GM21737 (cell line): ENCODE measurements at regions not wholly inside any gene's neighbourhood (a gene's known extent, or its start where the extent isn't known, plus 50 kb on each side); places are given as distances from the start of the nearest gene placed in this dataset.
A peak's percentile ranks its signal among the peaks of the same experiment; 100 is the strongest.
"Not testable (repeated sequence)": the region's sequence is repeated elsewhere in the genome, so short reads cannot be mapped to it uniquely, and the experiment has no call there.

Source experiments
- ATAC-seq: cut with Tn5 transposase; IDR thresholded peaks from one replicate; pipeline ENCODE4 v1.9.1; 2021; ENCODE audit warnings: mild to moderate bottlenecking, moderate library complexity; ENCODE audit not compliant: unreplicated experiment

- no peak for ATAC-seq
Measured at GRCh38 chr2:34280606-34281005, 681.5 kb upstream of the FAM98A start.

- peak; percentile 91 for ATAC-seq
Measured at GRCh38 chr2:34266908-34267697, 668.0 kb upstream of the FAM98A start.

GRCh38 chr2:34261701-34262100, 662.6 kb upstream of the FAM98A start:
- ATAC-seq = no peak

- ATAC-seq = no peak
Measured at GRCh38 chr2:34254272-34254878, 655.3 kb upstream of the FAM98A start.

- no peak for ATAC-seq
Measured at GRCh38 chr2:34252111-34252510, 653.0 kb upstream of the FAM98A start.

- no peak for ATAC-seq
Measured at GRCh38 chr2:34251578-34251977, 652.5 kb upstream of the FAM98A start.

- no peak for ATAC-seq
Measured at GRCh38 chr2:34244195-34244594, 645.1 kb upstream of the FAM98A start.

GRCh38 chr2:34242763-34243123, 643.6 kb upstream of the FAM98A start:
- no peak for ATAC-seq

- no peak for ATAC-seq
Measured at GRCh38 chr2:34241905-34242762, 643.0 kb upstream of the FAM98A start.

GRCh38 chr2:34239511-34239910, 640.4 kb upstream of the FAM98A start:
- ATAC-seq = no peak

- no peak for ATAC-seq
Measured at GRCh38 chr2:34234823-34235222, 635.7 kb upstream of the FAM98A start.

- no peak for ATAC-seq
Measured at GRCh38 chr2:34229998-34230397, 630.9 kb upstream of the FAM98A start.

- ATAC-seq = no peak
Measured at GRCh38 chr2:34215174-34215573, 616.1 kb upstream of the FAM98A start.

GRCh38 chr2:34210382-34210781, 611.3 kb upstream of the FAM98A start:
- not testable (repeated sequence) for ATAC-seq

GRCh38 chr2:34204560-34204959, 605.5 kb upstream of the FAM98A start:
- no peak for ATAC-seq

- ATAC-seq = no peak
Measured at GRCh38 chr2:34201099-34201498, 602.0 kb upstream of the FAM98A start.

- no peak for ATAC-seq
Measured at GRCh38 chr2:34199971-34200370, 600.9 kb upstream of the FAM98A start.

- no peak for ATAC-seq
Measured at GRCh38 chr2:34193164-34193563, 594.1 kb upstream of the FAM98A start.

- no peak for ATAC-seq
Measured at GRCh38 chr2:34188464-34189303, 589.6 kb upstream of the FAM98A start.

GRCh38 chr2:34179511-34179910, 580.4 kb upstream of the FAM98A start:
- ATAC-seq = no peak

- no peak for ATAC-seq
Measured at GRCh38 chr2:34178482-34178881, 579.4 kb upstream of the FAM98A start.
